ENCODE measurements at regions not wholly inside any gene's neighbourhood (a gene's known extent, or its start where the extent isn't known, plus 50 kb on each side); places are given as distances from the start of the nearest gene placed in this dataset.

DNA sequence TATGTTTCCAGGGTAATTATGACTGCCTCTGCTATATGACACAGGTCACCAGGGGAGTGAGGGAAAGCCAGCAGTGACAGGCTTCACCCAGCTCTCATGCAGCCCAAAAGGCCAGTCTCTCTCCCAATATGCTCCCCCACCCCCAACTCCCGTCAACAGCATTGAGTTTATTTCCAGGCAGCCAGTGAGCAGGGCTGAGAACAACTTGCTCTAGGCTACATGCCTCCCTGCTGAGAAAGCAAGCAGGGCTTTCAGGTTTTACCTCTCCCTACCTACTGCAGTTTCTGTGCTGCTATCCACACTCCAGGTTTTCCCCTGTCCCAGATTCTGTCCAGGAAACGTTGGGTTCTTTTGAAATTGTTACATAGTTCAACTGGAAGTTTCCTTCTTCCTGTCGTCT lies 291.4 kb downstream of the PABPC4L start:
- H3K4me3 ChIP-seq (ENCODE audit: low read depth, low read length), result no peak overlapping the region
- TF ChIP-seq, protein P1, sequence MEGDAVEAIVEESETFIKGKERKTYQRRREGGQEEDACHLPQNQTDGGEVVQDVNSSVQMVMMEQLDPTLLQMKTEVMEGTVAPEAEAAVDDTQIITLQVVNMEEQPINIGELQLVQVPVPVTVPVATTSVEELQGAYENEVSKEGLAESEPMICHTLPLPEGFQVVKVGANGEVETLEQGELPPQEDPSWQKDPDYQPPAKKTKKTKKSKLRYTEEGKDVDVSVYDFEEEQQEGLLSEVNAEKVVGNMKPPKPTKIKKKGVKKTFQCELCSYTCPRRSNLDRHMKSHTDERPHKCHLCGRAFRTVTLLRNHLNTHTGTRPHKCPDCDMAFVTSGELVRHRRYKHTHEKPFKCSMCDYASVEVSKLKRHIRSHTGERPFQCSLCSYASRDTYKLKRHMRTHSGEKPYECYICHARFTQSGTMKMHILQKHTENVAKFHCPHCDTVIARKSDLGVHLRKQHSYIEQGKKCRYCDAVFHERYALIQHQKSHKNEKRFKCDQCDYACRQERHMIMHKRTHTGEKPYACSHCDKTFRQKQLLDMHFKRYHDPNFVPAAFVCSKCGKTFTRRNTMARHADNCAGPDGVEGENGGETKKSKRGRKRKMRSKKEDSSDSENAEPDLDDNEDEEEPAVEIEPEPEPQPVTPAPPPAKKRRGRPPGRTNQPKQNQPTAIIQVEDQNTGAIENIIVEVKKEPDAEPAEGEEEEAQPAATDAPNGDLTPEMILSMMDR (IDR thresholded peaks at IDR 0.05; ENCODE audit: low read depth, low read length, missing control alignments), result no peak
- DNase-seq (ENCODE audit: low read depth), result no peak

DNA sequence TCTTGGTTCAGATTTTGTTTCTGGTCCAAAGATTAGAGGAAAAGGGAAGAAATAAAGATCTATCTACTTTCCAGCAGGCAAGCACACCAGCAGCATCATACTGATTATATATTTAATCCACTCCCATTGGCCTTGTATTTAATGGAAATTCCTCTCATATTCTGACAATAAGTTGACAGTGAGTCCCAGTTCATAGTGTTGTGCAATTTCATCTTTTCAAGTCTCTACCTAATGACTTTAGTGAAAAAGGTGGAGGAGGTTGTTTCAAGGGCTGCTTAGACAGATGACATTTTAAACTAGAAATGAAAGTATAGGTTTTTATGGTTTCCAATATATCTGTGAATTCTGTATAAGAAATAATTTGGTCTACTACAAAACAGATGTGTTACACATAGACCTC lies 298.6 kb downstream of the PABPC4L start:
- DNase-seq (ENCODE audit: low read depth), result no peak
- no peak overlapping the region for H3K4me3 ChIP-seq (ENCODE audit: low read depth, low read length)
- TF ChIP-seq, protein P1 (IDR thresholded peaks at IDR 0.05; ENCODE audit: low read depth, low read length, missing control alignments), result no peak

DNA sequence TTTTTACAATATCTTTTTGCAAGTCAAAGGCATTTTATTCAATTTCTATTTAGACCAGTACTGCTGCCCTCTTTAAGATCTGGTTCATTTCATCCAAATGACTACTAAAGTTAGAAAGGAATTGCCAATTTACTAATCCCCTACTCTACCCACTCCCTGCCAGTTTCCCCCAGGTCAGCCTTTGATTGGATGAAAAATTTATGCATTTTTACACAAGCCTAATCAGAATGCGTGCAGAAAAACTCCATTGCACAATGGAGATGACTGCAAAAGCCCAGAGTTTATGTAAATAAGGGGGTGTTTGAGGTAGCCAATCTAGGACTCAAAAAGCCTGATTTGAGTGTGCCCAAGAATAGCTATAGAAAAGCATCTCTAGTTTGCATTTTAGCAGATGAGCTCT lies 310.6 kb downstream of the PABPC4L start:
- DNase-seq (ENCODE audit: low read depth), result no peak
- H3K4me3 ChIP-seq (ENCODE audit: low read depth, low read length), result no peak overlapping the region
- TF ChIP-seq, protein P1 (IDR thresholded peaks at IDR 0.05; ENCODE audit: low read depth, low read length, missing control alignments), result no peak

DNA sequence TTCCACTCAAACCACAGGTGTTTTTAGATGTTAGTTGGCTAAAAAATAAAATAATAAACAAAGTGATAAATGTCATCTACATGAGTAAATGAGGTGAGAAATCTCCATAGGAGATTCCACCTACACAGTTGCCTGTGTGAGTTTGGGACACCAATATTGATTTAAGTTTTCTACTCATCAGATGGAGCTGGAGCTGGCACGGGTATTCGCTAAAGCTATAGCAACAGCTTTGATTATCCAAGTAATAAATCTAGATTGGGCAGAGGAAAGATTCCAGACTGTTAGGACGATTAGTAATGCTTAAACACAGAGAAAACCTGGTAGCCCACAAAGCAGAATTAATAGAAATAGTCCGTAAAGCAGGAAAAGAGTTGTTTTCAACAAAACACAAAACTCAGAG lies 313.9 kb downstream of the PABPC4L start:
- no peak for DNase-seq (ENCODE audit: low read depth)
- H3K4me3 ChIP-seq (ENCODE audit: low read depth, low read length), result no peak overlapping the region
- TF ChIP-seq, protein P1 (IDR thresholded peaks at IDR 0.05; ENCODE audit: low read depth, low read length, missing control alignments), result no peak

DNA sequence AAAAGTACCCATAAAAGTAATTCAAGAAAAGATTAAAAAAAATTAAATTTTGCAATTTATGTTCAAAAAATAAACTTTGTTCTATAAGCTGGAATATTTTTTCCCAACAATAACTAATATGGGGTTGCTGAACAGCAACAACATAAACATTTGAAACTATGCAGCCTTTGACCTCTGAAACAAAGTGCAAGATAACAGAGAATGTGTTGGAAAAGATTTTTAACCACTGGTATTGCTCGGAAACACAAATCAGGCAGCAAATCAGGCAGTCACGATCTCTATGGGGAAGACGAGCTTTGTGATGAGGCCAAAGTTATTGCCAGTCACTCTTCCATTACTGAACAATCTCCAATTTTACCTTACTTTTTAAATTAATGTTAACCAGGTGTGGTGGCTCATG lies 332.1 kb downstream of the PABPC4L start:
- H3K4me3 ChIP-seq (ENCODE audit: low read depth, low read length), result no peak overlapping the region
- TF ChIP-seq, protein P1 (IDR thresholded peaks at IDR 0.05; ENCODE audit: low read depth, low read length, missing control alignments), result no peak
- DNase-seq (ENCODE audit: low read depth), result no peak

DNA sequence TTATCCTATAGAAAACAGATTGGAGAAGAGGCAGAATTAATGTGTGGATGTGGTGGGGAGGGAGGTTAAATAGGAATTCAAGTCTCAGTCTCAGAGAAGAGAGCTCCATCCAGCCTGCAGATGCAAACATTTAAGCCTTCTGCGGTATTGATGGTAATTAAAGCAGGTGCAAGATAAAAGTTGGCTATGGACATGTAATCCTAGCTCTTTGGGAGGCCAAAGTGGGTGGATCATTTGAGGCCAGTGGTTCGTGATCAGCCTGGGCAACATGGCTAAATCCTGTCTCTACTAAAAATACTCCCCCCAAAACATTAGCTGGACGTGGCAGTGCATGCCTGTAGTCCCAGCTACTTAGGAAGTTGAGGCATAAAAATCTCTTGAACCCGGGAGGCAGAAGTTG lies 332.7 kb downstream of the PABPC4L start:
- DNase-seq (ENCODE audit: low read depth), result no peak
- TF ChIP-seq, protein P1 (IDR thresholded peaks at IDR 0.05; ENCODE audit: low read depth, low read length, missing control alignments), result no peak
- no peak overlapping the region for H3K4me3 ChIP-seq (ENCODE audit: low read depth, low read length)

DNA sequence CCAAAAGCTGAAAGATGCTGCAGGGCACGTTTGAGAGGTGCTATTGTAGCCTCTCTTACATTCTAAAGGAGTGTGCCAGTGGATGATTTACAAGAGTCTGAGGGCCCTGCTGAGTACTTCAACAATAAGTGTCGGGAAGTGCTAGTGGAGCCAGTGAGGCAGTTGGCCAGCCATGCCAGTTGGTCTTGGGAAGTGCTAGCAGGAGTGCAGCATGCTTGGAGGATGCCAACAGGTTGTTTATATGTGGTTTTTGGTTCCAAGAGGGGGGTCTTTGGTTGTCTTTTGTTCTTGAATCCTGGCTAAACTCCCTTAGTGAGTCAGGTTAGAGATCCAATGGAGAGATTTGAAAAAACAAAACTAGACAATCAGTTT lies 335.3 kb downstream of the PABPC4L start:
- no peak overlapping the region for H3K4me3 ChIP-seq (ENCODE audit: low read depth, low read length)
- no peak for DNase-seq (ENCODE audit: low read depth)
- TF ChIP-seq, protein P1 (IDR thresholded peaks at IDR 0.05; ENCODE audit: low read depth, low read length, missing control alignments), result no peak
